ENCODE measurements at regions not wholly inside any gene's neighbourhood (a gene's known extent, or its start where the extent isn't known, plus 50 kb on each side); places are given as distances from the start of the nearest gene placed in this dataset.

DNA sequence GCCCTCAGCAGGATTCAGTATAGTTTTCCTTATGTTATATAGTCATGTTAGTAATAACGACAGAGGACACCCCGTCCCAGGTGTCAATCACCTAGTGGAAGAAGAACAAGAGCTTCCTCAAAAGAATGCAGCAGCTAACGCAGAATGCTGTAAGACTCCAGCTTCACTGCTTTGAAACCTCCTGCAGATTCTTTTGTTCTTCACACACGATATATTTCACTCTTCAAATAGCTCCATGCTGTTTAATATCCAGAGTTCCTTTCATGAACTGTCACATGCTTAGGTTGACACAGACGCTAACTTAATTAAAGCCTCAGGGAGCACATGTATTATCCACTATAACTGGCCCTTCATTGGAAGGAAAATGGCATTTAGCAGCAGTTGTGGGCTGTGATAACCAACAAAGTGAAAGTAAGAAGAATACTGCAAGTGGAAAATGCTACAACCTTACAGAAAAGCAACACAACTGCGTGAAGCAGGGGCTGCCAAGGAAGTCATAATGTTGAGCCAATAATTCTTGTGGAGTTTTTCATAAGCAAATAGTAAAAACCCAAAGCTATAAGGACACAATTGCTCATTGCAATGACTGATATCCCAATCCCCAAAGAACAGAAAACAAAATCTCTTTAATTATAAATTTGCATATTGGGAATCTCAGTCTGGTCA, 387.5 kb downstream of the PLK2 start:
- H3K9ac ChIP-seq (ENCODE audit: low read depth in 1 of 2, low read length in 2 of 2): no peak overlapping the region
- 73% methylated on average over 6 of the region's 6 CpGs for WGBS
- no peak for DNase-seq (ENCODE audit: low spot score)

DNA sequence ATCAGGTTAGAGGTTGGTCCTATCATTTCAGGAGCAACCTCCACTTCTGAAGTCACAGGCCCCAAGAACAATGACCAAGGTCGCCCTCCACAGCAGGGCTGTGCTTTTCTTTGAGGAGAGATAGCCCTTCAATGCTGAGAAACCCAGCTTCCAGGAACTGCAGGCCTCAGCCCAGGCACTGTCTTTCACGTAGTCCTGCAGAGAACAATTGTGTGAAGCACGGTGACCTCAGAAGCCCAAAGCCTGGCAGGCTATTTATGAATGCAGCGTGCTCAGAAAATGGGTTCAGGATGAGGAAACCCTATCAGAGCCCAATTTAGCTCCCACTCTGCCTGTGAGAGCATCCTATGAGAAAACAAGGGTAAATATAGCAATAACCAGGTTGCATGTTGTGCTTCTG, 388.3 kb downstream of the PLK2 start:
- TF ChIP-seq RAD21 (IDR thresholded peaks at IDR 0.05): peak in 1 of 2 donors; percentile 30
- TF ChIP-seq HNF4A (conservative IDR thresholded peaks at IDR 0.05): no peak
- TF ChIP-seq, protein P1, sequence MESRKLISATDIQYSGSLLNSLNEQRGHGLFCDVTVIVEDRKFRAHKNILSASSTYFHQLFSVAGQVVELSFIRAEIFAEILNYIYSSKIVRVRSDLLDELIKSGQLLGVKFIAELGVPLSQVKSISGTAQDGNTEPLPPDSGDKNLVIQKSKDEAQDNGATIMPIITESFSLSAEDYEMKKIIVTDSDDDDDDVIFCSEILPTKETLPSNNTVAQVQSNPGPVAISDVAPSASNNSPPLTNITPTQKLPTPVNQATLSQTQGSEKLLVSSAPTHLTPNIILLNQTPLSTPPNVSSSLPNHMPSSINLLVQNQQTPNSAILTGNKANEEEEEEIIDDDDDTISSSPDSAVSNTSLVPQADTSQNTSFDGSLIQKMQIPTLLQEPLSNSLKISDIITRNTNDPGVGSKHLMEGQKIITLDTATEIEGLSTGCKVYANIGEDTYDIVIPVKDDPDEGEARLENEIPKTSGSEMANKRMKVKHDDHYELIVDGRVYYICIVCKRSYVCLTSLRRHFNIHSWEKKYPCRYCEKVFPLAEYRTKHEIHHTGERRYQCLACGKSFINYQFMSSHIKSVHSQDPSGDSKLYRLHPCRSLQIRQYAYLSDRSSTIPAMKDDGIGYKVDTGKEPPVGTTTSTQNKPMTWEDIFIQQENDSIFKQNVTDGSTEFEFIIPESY (IDR thresholded peaks at IDR 0.05): no peak
- peak; percentile 71 for TF ChIP-seq NR2F2 (IDR thresholded peaks at IDR 0.05)
- Histone ChIP-seq H3K9me3 (ENCODE audit: control insufficient read depth in 4 of 4, low read length in 3 of 4) (no peaks in the 10 kb centered on the region), H3K9ac (ENCODE audit: low read depth in 1 of 2, low read length in 2 of 2) (no peak overlapping the region), H3K4me3 (ENCODE audit: low read depth in 1 of 3, low read length in 3 of 3) (no peak overlapping the region), H3K4me1 (ENCODE audit: control insufficient read depth in 4 of 4, insufficient read depth in 4 of 4, low read length in 3 of 4) (no peaks in the 10 kb centered on the region), H3K27ac (ENCODE audit: low read depth in 1 of 2, low read length in 2 of 2) (no peak overlapping the region), H3K36me3 (ENCODE audit: control insufficient read depth in 4 of 4, insufficient read depth in 3 of 4, low read depth in 1 of 4, low read length in 3 of 4) (no peaks in the 10 kb centered on the region), H3K27me3 (ENCODE audit: control insufficient read depth in 4 of 4, insufficient read depth in 4 of 4, low read length in 3 of 4) (no peaks in the 10 kb centered on the region)
- DNase-seq (ENCODE audit: low spot score): no peak
- 71% methylated on average over 4 of the region's 4 CpGs for WGBS

More for the DNA sequence above, 387.5 kb downstream of the PLK2 start:
- Histone ChIP-seq H3K36me3 (ENCODE audit: control insufficient read depth in 4 of 4, insufficient read depth in 3 of 4, low read depth in 1 of 4, low read length in 3 of 4) (no peaks in the 10 kb centered on the region), H3K4me3 (ENCODE audit: low read depth in 1 of 3, low read length in 3 of 3) (no peak overlapping the region), H3K9me3 (ENCODE audit: control insufficient read depth in 4 of 4, low read length in 3 of 4) (no peaks in the 10 kb centered on the region), H3K4me1 (ENCODE audit: control insufficient read depth in 4 of 4, insufficient read depth in 4 of 4, low read length in 3 of 4) (no peaks in the 10 kb centered on the region), H3K27ac (ENCODE audit: low read depth in 1 of 2, low read length in 2 of 2) (peak overlapping the region in 1 of 2 donors; percentile 7), H3K27me3 (ENCODE audit: control insufficient read depth in 4 of 4, insufficient read depth in 4 of 4, low read length in 3 of 4) (no peaks in the 10 kb centered on the region)
- no peak for TF ChIP-seq TAF1 (conservative IDR thresholded peaks at IDR 0.05)

DNA sequence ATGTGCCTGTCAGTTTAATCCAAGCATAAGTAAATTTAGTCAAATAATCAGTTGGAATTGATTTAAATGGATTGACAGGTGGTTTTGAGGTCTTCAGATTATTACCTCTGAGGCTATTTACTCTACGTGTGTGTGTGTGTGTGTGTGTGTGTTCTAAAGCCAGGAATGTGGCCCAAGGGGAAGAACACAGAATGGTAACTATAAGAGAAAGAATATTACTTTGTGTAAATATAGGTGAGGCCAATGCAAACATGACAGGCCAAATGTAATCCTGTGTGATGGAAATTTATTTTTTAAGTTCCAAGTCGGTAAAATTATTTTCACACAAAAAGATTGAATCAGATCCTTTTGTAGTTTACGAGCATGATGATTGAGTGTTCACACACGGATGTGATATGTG, 390.0 kb downstream of the PLK2 start:
- Histone ChIP-seq H3K27ac (ENCODE audit: low read depth in 1 of 2, low read length in 2 of 2) (no peak overlapping the region), H3K4me3 (ENCODE audit: low read depth in 1 of 3, low read length in 3 of 3) (no peak overlapping the region), H3K27me3 (ENCODE audit: control insufficient read depth in 4 of 4, insufficient read depth in 4 of 4, low read length in 3 of 4) (no peaks in the 10 kb centered on the region), H3K36me3 (ENCODE audit: control insufficient read depth in 4 of 4, insufficient read depth in 3 of 4, low read depth in 1 of 4, low read length in 3 of 4) (no peaks in the 10 kb centered on the region), H3K4me1 (ENCODE audit: control insufficient read depth in 4 of 4, insufficient read depth in 4 of 4, low read length in 3 of 4) (no peaks in the 10 kb centered on the region), H3K9me3 (ENCODE audit: control insufficient read depth in 4 of 4, low read length in 3 of 4) (no peaks in the 10 kb centered on the region), H3K9ac (ENCODE audit: low read depth in 1 of 2, low read length in 2 of 2) (no peak overlapping the region)
- TF ChIP-seq FOXA1 (IDR thresholded peaks at IDR 0.05): no peak
- TF ChIP-seq, protein P2, sequence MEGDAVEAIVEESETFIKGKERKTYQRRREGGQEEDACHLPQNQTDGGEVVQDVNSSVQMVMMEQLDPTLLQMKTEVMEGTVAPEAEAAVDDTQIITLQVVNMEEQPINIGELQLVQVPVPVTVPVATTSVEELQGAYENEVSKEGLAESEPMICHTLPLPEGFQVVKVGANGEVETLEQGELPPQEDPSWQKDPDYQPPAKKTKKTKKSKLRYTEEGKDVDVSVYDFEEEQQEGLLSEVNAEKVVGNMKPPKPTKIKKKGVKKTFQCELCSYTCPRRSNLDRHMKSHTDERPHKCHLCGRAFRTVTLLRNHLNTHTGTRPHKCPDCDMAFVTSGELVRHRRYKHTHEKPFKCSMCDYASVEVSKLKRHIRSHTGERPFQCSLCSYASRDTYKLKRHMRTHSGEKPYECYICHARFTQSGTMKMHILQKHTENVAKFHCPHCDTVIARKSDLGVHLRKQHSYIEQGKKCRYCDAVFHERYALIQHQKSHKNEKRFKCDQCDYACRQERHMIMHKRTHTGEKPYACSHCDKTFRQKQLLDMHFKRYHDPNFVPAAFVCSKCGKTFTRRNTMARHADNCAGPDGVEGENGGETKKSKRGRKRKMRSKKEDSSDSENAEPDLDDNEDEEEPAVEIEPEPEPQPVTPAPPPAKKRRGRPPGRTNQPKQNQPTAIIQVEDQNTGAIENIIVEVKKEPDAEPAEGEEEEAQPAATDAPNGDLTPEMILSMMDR (IDR thresholded peaks at IDR 0.05; ENCODE audit: low read depth, low read length, missing input control): no peak
- TF ChIP-seq GABPA (IDR thresholded peaks at IDR 0.05 in 1 of 2, conservative IDR thresholded peaks at IDR 0.05 in 1 of 2): no peak
- no peak for TF ChIP-seq EGR1 (IDR thresholded peaks at IDR 0.05; ENCODE audit: low read depth in 2 of 2)
- TF ChIP-seq SP1 (IDR thresholded peaks at IDR 0.05): no peak
- no peak for TF ChIP-seq RXRA (IDR thresholded peaks at IDR 0.05)
- no peak for TF ChIP-seq NR2F2 (IDR thresholded peaks at IDR 0.05)
- TF ChIP-seq HNF4G (IDR thresholded peaks at IDR 0.05): no peak
- TF ChIP-seq, protein P3, sequence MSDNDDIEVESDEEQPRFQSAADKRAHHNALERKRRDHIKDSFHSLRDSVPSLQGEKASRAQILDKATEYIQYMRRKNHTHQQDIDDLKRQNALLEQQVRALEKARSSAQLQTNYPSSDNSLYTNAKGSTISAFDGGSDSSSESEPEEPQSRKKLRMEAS (IDR thresholded peaks at IDR 0.05): no peak
- no peak for TF ChIP-seq FOXA2 (IDR thresholded peaks at IDR 0.05)
- no peak for TF ChIP-seq RAD21 (IDR thresholded peaks at IDR 0.05)
- TF ChIP-seq TAF1 (conservative IDR thresholded peaks at IDR 0.05): no peak
- 78% methylated on average over 4 of the region's 4 CpGs for WGBS
- DNase-seq (ENCODE audit: low spot score): no peak

All from liver (tissue), 8 donors.